ENCODE measurements at regions not wholly inside any gene's neighbourhood (a gene's known extent, or its start where the extent isn't known, plus 50 kb on each side); places are given as distances from the start of the nearest gene placed in this dataset.
A peak's percentile ranks its signal among the peaks of the same experiment; 100 is the strongest.

GRCh38 chr3:20958161-20958560 lies 772.2 kb upstream of the SGO1 start:
- Histone ChIP-seq H2BK5ac (ENCODE audit: low read depth, low read length, poor library complexity) (no peak overlapping the region), H3K23ac (ENCODE audit: low read length) (no peak overlapping the region), H2AK5ac (ENCODE audit: low read length) (no peak overlapping the region), H3K27me3 (ENCODE audit: insufficient read depth, low read length) (no peaks in the 10 kb centered on the region), H3K4me3 (ENCODE audit: low read depth, low read length) (no peak overlapping the region), H3K4me1 (ENCODE audit: control insufficient read depth in 1 of 2, insufficient read depth in 2 of 2, low read length in 2 of 2) (no peaks in the 10 kb centered on the region), H2AFZ (ENCODE audit: insufficient read depth, low read length, poor library complexity) (no peak overlapping the region), H3K9ac (ENCODE audit: low read length) (no peak overlapping the region), H3K36me3 (ENCODE audit: control insufficient read depth in 1 of 2, insufficient read depth in 2 of 2, low read length in 2 of 2) (no peaks in the 10 kb centered on the region), H2BK120ac (ENCODE audit: insufficient read depth, low read length, poor library complexity) (no peak overlapping the region), H3K9me3 (ENCODE audit: insufficient read depth, low read depth, low read length) (no peaks in the 10 kb centered on the region), H3K4me2 (ENCODE audit: low read length) (no peak overlapping the region), H3K18ac (ENCODE audit: low read length) (no peak overlapping the region), H4K91ac (ENCODE audit: low read depth, low read length) (no peak overlapping the region), H4K12ac (ENCODE audit: low read depth, low read length) (no peak overlapping the region), H3K14ac (ENCODE audit: low read length) (no peak overlapping the region), H2BK12ac (ENCODE audit: low read length) (no peak overlapping the region), H3K79me2 (ENCODE audit: control insufficient read depth, insufficient read depth, low read length, poor library complexity) (no peaks in the 10 kb centered on the region), H3K79me1 (ENCODE audit: low read length) (no peaks in the 10 kb centered on the region), H3K4ac (ENCODE audit: low read depth, low read length) (no peak overlapping the region), H4K8ac (ENCODE audit: low read depth, low read length) (no peak overlapping the region), H3K27ac (ENCODE audit: low read depth, low read length) (no peak overlapping the region)
- DNase-seq = peak in 1 of 2 donors; percentile 92
- WGBS (ENCODE audit: extremely low coverage, insufficient coverage, insufficient read length) = 100% methylated on average over 1 of the region's 1 CpG

- DNase-seq = no peak
- Histone ChIP-seq H4K12ac (ENCODE audit: low read depth, low read length) (no peak overlapping the region), H3K79me1 (ENCODE audit: low read length) (no peaks in the 10 kb centered on the region), H3K4me1 (ENCODE audit: control insufficient read depth in 1 of 2, insufficient read depth in 2 of 2, low read length in 2 of 2) (no peaks in the 10 kb centered on the region), H3K14ac (ENCODE audit: low read length) (no peak overlapping the region), H3K36me3 (ENCODE audit: control insufficient read depth in 1 of 2, insufficient read depth in 2 of 2, low read length in 2 of 2) (no peaks in the 10 kb centered on the region), H2AFZ (ENCODE audit: insufficient read depth, low read length, poor library complexity) (no peak overlapping the region), H2BK12ac (ENCODE audit: low read length) (no peak overlapping the region), H3K4ac (ENCODE audit: low read depth, low read length) (no peak overlapping the region), H3K9me3 (ENCODE audit: insufficient read depth, low read depth, low read length) (no peaks in the 10 kb centered on the region), H3K4me2 (ENCODE audit: low read length) (no peak overlapping the region), H4K91ac (ENCODE audit: low read depth, low read length) (no peak overlapping the region), H2BK5ac (ENCODE audit: low read depth, low read length, poor library complexity) (no peak overlapping the region), H2AK5ac (ENCODE audit: low read length) (no peak overlapping the region), H3K79me2 (ENCODE audit: control insufficient read depth, insufficient read depth, low read length, poor library complexity) (no peaks in the 10 kb centered on the region), H3K27me3 (ENCODE audit: insufficient read depth, low read length) (no peaks in the 10 kb centered on the region), H3K23ac (ENCODE audit: low read length) (no peak overlapping the region), H3K4me3 (ENCODE audit: low read depth, low read length) (no peak overlapping the region), H3K18ac (ENCODE audit: low read length) (no peak overlapping the region), H2BK120ac (ENCODE audit: insufficient read depth, low read length, poor library complexity) (no peak overlapping the region), H3K9ac (ENCODE audit: low read length) (no peak overlapping the region), H4K8ac (ENCODE audit: low read depth, low read length) (no peak overlapping the region), H3K27ac (ENCODE audit: low read depth, low read length) (no peak overlapping the region)
These were observed 759.9 kb upstream of the SGO1 start for GRCh38 chr3:20945892-20946291.

GRCh38 chr3:20935791-20936190 lies 749.8 kb upstream of the SGO1 start:
- no CpG with 5 or more reads among the region's 2 CpGs for WGBS (ENCODE audit: extremely low coverage, insufficient coverage, insufficient read length)
- H2BK12ac ChIP-seq (ENCODE audit: low read length) = no peak overlapping the region
- no peak overlapping the region for H2BK5ac ChIP-seq (ENCODE audit: low read depth, low read length, poor library complexity)
- H4K12ac ChIP-seq (ENCODE audit: low read depth, low read length) = no peak overlapping the region
- no peaks in the 10 kb centered on the region for H3K79me2 ChIP-seq (ENCODE audit: control insufficient read depth, insufficient read depth, low read length, poor library complexity)
- no peak overlapping the region for H3K23ac ChIP-seq (ENCODE audit: low read length)
- no peak overlapping the region for H3K27ac ChIP-seq (ENCODE audit: low read depth, low read length)
- peak; percentile 15 to 29 for DNase-seq
- no peak overlapping the region for H2BK120ac ChIP-seq (ENCODE audit: insufficient read depth, low read length, poor library complexity)
- H2AK5ac ChIP-seq (ENCODE audit: low read length) = no peak overlapping the region
- no peak overlapping the region for H4K8ac ChIP-seq (ENCODE audit: low read depth, low read length)
- no peaks in the 10 kb centered on the region for H3K9me3 ChIP-seq (ENCODE audit: insufficient read depth, low read depth, low read length)
- no peaks in the 10 kb centered on the region for H3K36me3 ChIP-seq (ENCODE audit: control insufficient read depth in 1 of 2, insufficient read depth in 2 of 2, low read length in 2 of 2)
- H3K14ac ChIP-seq (ENCODE audit: low read length) = no peak overlapping the region
- no peaks in the 10 kb centered on the region for H3K79me1 ChIP-seq (ENCODE audit: low read length)
- H3K18ac ChIP-seq (ENCODE audit: low read length) = no peak overlapping the region
- H3K4ac ChIP-seq (ENCODE audit: low read depth, low read length) = no peak overlapping the region
- H3K27me3 ChIP-seq (ENCODE audit: insufficient read depth, low read length) = no peaks in the 10 kb centered on the region
- H3K4me3 ChIP-seq (ENCODE audit: low read depth, low read length) = no peak overlapping the region
- H3K9ac ChIP-seq (ENCODE audit: low read length) = no peak overlapping the region
- H3K4me1 ChIP-seq (ENCODE audit: control insufficient read depth in 1 of 2, insufficient read depth in 2 of 2, low read length in 2 of 2) = no peaks in the 10 kb centered on the region
- H4K91ac ChIP-seq (ENCODE audit: low read depth, low read length) = no peak overlapping the region
- H2AFZ ChIP-seq (ENCODE audit: insufficient read depth, low read length, poor library complexity) = no peak overlapping the region
- no peak overlapping the region for H3K4me2 ChIP-seq (ENCODE audit: low read length)

GRCh38 chr3:20931834-20932233 lies 745.8 kb upstream of the SGO1 start:
- Histone ChIP-seq H2BK120ac (ENCODE audit: insufficient read depth, low read length, poor library complexity) (no peak overlapping the region), H3K18ac (ENCODE audit: low read length) (no peak overlapping the region), H3K27ac (ENCODE audit: low read depth, low read length) (no peak overlapping the region), H3K4ac (ENCODE audit: low read depth, low read length) (no peak overlapping the region), H2AFZ (ENCODE audit: insufficient read depth, low read length, poor library complexity) (no peak overlapping the region), H3K9me3 (ENCODE audit: insufficient read depth, low read depth, low read length) (no peaks in the 10 kb centered on the region), H3K36me3 (ENCODE audit: control insufficient read depth in 1 of 2, insufficient read depth in 2 of 2, low read length in 2 of 2) (no peaks in the 10 kb centered on the region), H3K4me3 (ENCODE audit: low read depth, low read length) (no peak overlapping the region), H3K79me1 (ENCODE audit: low read length) (no peaks in the 10 kb centered on the region), H3K79me2 (ENCODE audit: control insufficient read depth, insufficient read depth, low read length, poor library complexity) (no peaks in the 10 kb centered on the region), H4K12ac (ENCODE audit: low read depth, low read length) (no peak overlapping the region), H4K91ac (ENCODE audit: low read depth, low read length) (no peak overlapping the region), H3K27me3 (ENCODE audit: insufficient read depth, low read length) (no peaks in the 10 kb centered on the region), H2BK5ac (ENCODE audit: low read depth, low read length, poor library complexity) (no peak overlapping the region), H2AK5ac (ENCODE audit: low read length) (no peak overlapping the region), H3K4me1 (ENCODE audit: control insufficient read depth in 1 of 2, insufficient read depth in 2 of 2, low read length in 2 of 2) (no peaks in the 10 kb centered on the region), H3K4me2 (ENCODE audit: low read length) (no peak overlapping the region), H2BK12ac (ENCODE audit: low read length) (no peak overlapping the region), H4K8ac (ENCODE audit: low read depth, low read length) (no peak overlapping the region), H3K14ac (ENCODE audit: low read length) (no peak overlapping the region), H3K9ac (ENCODE audit: low read length) (no peak overlapping the region), H3K23ac (ENCODE audit: low read length) (no peak overlapping the region)
- no CpG with 5 or more reads among the region's 1 CpG for whole genome bisulfite sequencing (ENCODE audit: extremely low coverage, insufficient coverage, insufficient read length)
- no peak for DNase-seq

Data from trophoblast cell (in vitro differentiated cells and primary cell).